ENCODE measurements at regions not wholly inside any gene's neighbourhood (a gene's known extent, or its start where the extent isn't known, plus 50 kb on each side); places are given as distances from the start of the nearest gene placed in this dataset.

- TF ChIP-seq CTCF (IDR thresholded peaks at IDR 0.05) = no peak
- no peak for TF ChIP-seq POLR2A (IDR thresholded peaks at IDR 0.05)
Measured at GRCh38 chr9:16157651-16158050, 604.8 kb downstream of the CCDC171 start.
